ENCODE measurements at regions not wholly inside any gene's neighbourhood (a gene's known extent, or its start where the extent isn't known, plus 50 kb on each side); places are given as distances from the start of the nearest gene placed in this dataset.

DNA sequence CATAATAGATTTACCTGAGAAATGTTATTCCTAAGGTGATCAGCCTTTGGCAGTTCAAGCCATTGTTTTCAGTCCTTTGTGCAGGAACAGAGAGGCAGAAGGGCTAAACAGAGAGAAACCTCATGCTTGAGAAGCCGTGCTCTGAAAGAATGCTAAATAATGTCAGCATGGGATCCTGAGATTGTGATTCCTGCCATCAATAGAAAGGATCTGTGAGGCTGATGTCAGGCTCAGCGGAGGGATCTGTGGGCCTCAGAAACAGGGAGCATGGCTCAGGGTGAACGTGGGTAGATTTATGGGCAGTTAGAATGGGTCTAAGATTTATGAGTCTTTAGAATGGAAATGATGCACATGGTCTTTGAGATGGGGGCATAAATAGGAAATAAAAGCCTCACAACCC lies 439.2 kb upstream of the IGFBP3 start:
- POLR2A ChIA-PET: no interaction called here
- H3K27me3 Mint-ChIP-seq: peaks cover 5% of the 10 kb centered on the region
- ATAC-seq (ENCODE audit: low read depth): no peak
- no peaks in the 10 kb centered on the region for H3K9me3 Mint-ChIP-seq
- H3K4me1 Mint-ChIP-seq: no peaks in the 10 kb centered on the region
- no peaks in the 10 kb centered on the region for H3K36me3 Mint-ChIP-seq
- H3K4me3 Mint-ChIP-seq: no peak overlapping the region
- DNase-seq: no peak
- no peak overlapping the region for H3K27ac Mint-ChIP-seq

DNA sequence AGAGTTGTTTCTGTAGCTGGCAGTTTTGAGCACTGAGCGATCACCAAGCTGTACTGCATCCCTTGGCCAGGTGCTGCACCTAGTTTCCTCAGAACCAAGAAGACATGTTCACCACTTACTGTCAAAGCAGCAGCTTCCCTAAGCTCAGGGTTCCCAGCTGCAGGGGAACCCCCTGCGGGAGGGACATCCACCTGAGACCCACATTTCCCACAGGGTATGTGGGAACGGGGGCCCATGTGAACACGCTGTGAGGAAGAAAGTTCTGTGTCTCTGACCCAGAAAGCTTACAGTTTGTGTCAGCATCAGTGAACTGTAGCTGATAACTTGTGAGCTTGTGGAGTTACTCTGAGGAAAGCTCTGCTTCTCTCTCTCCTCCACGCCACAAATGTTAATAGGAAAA lies 436.8 kb upstream of the IGFBP3 start:
- ATAC-seq (ENCODE audit: low read depth): no peak
- Mint-ChIP-seq H3K36me3 (no peaks in the 10 kb centered on the region), H3K27me3 (peaks cover 5% of the 10 kb centered on the region), H3K4me3 (no peak overlapping the region), H3K27ac (no peak overlapping the region), H3K9me3 (no peaks in the 10 kb centered on the region), H3K4me1 (no peaks in the 10 kb centered on the region)
- POLR2A ChIA-PET: no interaction called here
- DNase-seq: no peak

DNA sequence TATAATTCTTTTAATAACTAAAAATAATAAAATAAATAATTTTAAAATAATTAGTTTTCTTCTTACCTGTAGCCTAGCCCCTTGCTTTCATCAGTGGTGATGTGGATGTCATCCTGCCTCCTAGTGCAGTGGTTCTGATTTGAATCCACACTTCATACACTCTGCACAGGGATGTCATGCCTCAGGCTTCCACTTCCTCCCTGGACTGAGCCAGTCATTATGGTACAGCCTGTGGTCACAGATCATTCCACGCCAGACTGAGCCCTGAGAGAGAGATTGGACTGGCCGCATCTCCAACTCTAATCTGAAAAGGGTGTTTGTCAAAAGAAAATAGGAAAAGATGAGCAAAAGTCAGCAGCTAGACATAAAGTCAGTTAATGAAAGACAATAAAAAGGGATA lies 436.2 kb upstream of the IGFBP3 start:
- DNase-seq: no peak
- POLR2A ChIA-PET: no interaction called here
- no peak overlapping the region for H3K4me3 Mint-ChIP-seq
- no peak overlapping the region for H3K27ac Mint-ChIP-seq
- peaks cover 5% of the 10 kb centered on the region for H3K27me3 Mint-ChIP-seq
- H3K4me1 Mint-ChIP-seq: no peaks in the 10 kb centered on the region
- H3K36me3 Mint-ChIP-seq: no peaks in the 10 kb centered on the region
- ATAC-seq (ENCODE audit: low read depth): no peak
- no peaks in the 10 kb centered on the region for H3K9me3 Mint-ChIP-seq

DNA sequence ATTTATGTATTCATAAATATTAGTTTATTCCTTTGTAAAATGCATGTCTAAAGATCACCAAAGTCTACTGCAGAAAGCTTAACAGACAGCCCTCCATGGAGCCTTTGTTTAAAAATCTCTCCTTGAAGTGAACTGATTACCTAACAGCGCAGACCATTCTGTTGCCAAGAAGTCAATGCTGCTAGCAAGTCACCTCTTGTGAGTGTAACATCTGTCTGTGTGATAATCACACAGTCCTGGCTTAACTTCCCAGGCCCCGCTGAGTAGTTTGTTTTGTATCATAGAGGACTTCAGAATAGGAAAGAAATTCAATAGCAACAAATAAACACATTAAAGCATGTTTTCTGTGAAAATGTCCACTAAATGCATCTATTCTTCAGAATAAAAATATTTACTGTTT lies 435.3 kb upstream of the IGFBP3 start:
- POLR2A ChIA-PET: no interaction called here
- no peaks in the 10 kb centered on the region for H3K36me3 Mint-ChIP-seq
- no peak overlapping the region for H3K4me3 Mint-ChIP-seq
- H3K4me1 Mint-ChIP-seq: no peaks in the 10 kb centered on the region
- no peak for ATAC-seq (ENCODE audit: low read depth)
- H3K27me3 Mint-ChIP-seq: peaks cover 5% of the 10 kb centered on the region
- DNase-seq: no peak
- no peaks in the 10 kb centered on the region for H3K9me3 Mint-ChIP-seq
- H3K27ac Mint-ChIP-seq: no peak overlapping the region

DNA sequence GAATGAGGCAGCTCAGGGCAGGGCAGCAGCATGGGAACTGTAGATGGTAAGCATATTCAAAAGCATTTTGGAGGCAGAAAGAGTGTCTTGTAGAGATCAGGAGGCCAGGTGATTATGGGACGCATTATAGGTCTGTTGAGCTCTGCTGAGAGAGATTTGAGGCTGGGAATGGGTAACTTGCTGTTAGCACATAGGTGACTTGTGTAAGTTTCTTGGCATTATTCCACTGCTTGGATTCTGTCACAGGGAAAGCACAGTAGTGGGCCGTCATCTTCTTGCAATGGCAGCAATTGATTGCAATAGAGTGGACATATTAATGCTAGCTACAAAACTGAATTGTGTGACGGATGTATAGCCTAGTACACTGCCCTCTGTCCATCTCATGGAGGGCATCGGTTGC lies 434.3 kb upstream of the IGFBP3 start:
- no peak for ATAC-seq (ENCODE audit: low read depth)
- H3K9me3 Mint-ChIP-seq: no peaks in the 10 kb centered on the region
- no peak for DNase-seq
- H3K4me1 Mint-ChIP-seq: no peaks in the 10 kb centered on the region
- H3K27ac Mint-ChIP-seq: no peak overlapping the region
- peaks cover 4% of the 10 kb centered on the region for H3K27me3 Mint-ChIP-seq
- no peak overlapping the region for H3K4me3 Mint-ChIP-seq
- no peaks in the 10 kb centered on the region for H3K36me3 Mint-ChIP-seq
- POLR2A ChIA-PET: no interaction called here

DNA sequence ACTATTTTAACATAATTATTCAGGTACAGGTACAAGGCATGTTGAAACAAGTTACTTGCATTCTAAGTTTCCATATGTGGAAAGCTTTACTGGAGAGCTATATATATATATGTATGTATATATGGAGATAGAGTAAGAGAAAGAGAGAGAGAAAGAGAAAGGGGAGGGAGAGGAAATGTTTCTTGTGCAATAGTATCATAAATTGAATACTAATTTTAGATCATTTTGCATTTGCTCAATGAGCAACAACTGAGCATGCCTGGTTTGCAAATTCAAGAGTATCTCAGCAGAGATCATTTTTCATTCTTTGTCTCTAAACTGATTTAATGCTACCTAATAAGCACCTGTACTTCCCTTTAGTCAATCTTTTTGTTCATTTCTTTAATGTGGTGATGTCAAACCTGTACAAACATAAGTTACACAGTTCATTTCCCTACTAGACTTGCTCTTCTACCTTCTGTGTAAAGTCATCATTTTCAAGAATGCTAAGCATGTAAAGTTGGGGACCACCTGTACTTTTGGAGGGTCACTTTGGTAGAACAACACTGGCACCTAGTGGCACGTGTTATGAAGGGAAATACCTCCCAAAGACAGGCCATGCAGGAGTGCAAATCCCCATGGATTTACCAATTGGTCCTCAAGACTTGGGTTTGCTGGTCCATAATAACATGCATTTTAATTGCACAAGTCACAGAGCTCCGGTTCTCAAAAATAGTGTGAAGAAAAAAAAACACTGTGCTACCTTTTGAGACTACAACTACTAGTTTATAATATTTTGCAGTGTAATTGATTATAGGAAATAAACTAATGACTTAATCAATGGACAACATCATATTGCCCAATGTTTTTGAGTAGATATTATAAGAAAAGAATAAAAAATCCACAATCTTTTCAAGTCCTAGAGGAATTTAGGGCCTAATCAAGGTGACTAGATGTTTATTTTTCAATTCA lies 431.2 kb upstream of the IGFBP3 start:
- Mint-ChIP-seq H3K27me3 (peaks cover under 1% of the 10 kb centered on the region), H3K36me3 (no peaks in the 10 kb centered on the region), H3K4me1 (no peaks in the 10 kb centered on the region), H3K9me3 (no peaks in the 10 kb centered on the region), H3K4me3 (no peak overlapping the region), H3K27ac (no peak overlapping the region)
- POLR2A ChIA-PET: no interaction called here
- ATAC-seq (ENCODE audit: low read depth) (no peak), DNase-seq (no peak)

DNA sequence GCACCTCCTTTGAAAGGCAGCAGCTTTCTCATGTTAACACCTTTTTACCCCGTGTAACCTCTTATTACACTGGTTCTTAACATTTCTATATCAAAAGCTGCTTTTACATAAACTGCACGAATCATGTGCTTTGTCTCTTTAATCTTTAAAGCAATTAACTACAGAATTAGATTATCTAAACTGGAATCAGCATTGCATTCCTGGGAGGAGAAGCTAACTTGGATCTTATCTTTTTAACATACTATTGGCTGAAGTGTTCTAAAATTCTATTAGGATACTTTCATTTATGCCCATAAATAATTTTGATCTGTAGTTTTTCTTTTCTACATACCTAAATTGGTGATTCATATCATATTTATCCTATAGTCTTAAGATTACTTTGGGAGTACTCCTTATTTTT lies 428.4 kb upstream of the IGFBP3 start:
- Mint-ChIP-seq H3K27me3 (no peaks in the 10 kb centered on the region), H3K4me3 (no peak overlapping the region), H3K27ac (no peak overlapping the region), H3K9me3 (no peaks in the 10 kb centered on the region), H3K4me1 (no peaks in the 10 kb centered on the region), H3K36me3 (no peaks in the 10 kb centered on the region)
- no peak for DNase-seq
- POLR2A ChIA-PET: no interaction called here
- no peak for ATAC-seq (ENCODE audit: low read depth)

DNA sequence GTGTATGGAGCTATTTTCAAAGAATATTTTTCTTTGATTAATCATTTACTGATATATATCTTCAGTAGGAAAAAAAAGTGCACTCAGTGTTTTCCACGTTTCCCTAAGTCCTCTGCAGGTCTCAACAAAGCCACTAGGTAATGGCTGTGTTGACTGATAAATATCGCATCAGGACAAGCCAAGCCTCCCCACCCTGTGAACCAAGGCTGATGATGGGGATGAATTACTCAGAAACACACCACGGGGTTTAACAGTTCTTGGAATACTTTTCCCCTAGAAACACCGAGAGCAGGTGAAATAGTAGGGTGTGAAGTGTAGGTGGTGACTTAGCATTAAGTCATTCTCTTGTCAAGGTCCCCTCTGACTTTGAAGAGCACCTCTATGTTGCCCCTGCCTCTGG lies 423.5 kb upstream of the IGFBP3 start:
- Mint-ChIP-seq H3K9me3 (peaks cover 2% of the 10 kb centered on the region), H3K4me1 (no peaks in the 10 kb centered on the region), H3K27me3 (no peaks in the 10 kb centered on the region), H3K36me3 (no peaks in the 10 kb centered on the region), H3K4me3 (no peak overlapping the region), H3K27ac (no peak overlapping the region)
- DNase-seq (no peak), ATAC-seq (ENCODE audit: low read depth) (no peak)
- POLR2A ChIA-PET: no interaction called here

DNA sequence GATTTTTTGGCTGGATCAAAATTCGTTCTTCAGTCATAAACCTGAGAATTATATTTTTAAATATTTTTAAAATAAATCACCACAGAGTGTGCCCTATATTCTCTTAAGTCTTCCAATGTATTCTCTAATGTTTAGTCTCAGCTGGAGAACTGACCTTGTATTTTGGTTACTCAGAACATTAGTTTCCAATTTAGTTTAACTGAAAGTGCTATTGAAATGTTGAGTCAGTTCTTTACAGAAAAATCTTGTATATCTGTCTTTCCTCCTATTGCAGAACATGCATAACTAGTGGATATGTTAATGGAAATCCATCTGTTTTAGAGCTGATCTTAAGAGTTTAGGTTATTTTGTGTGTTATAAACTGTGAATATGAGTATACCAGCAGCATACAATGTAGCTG lies 422.7 kb upstream of the IGFBP3 start:
- ATAC-seq (ENCODE audit: low read depth) (no peak), DNase-seq (no peak)
- no peaks in the 10 kb centered on the region for H3K36me3 Mint-ChIP-seq
- no peaks in the 10 kb centered on the region for H3K4me1 Mint-ChIP-seq
- POLR2A ChIA-PET: no interaction called here
- H3K27me3 Mint-ChIP-seq: no peaks in the 10 kb centered on the region
- no peak overlapping the region for H3K27ac Mint-ChIP-seq
- H3K9me3 Mint-ChIP-seq: peaks cover 4% of the 10 kb centered on the region
- no peak overlapping the region for H3K4me3 Mint-ChIP-seq

DNA sequence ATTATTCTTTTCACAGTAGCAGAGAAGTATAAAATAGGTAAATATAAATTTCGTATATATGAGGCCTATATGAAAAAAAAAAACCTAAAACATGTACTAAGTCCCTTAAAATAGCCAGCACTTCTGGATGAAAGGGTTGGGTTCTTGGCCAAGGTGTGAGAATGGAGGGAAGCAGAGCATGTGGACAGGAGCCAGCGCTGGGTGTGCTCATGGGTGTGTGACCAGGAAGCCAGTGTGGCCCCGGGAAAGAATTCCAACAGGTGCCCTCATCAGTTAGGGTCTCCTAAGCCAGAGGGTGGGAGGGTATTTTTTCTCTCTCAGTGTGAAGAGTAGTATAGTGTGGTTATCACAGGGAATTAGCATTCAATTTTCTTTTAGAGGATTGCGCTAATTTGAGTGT lies 401.9 kb upstream of the IGFBP3 start:
- no peak for ATAC-seq (ENCODE audit: low read depth)
- POLR2A ChIA-PET: no interaction called here

DNA sequence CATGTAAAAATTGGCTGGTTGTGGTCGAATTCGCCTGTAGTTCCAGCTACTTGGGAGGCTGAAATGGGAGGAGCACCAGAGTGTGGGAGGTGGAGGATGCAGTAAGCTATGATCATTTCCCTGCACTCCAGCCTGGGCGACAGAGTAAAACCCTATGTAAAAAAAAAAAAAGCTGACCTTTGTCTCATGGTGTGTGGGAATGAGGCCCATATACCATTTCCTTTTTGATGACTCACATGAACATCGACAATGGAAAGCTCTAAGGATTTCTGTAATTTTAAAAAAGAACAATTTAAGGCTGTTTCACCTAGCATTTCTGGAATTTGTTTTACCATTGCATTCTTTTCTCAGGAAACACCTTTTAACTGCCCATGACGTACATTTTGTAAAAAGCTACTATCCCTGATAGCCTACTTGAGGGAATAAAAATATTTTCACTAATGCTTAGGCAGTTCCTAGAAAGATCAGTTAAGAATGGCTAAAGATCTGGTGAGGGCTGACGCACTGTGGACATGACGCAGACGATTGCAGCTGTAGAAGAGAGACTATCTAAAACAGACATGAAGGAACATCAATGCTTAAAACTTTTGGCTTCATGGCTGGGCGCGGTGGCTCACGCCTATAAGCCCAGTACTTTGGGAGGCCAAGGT lies 400.6 kb upstream of the IGFBP3 start:
- H3K36me3 Mint-ChIP-seq: no peaks in the 10 kb centered on the region
- no peaks in the 10 kb centered on the region for H3K4me1 Mint-ChIP-seq
- peaks cover 3% of the 10 kb centered on the region for H3K9me3 Mint-ChIP-seq
- DNase-seq: no peak
- no peak for ATAC-seq (ENCODE audit: low read depth)
- no peak overlapping the region for H3K27ac Mint-ChIP-seq
- H3K4me3 Mint-ChIP-seq: no peak overlapping the region
- no peaks in the 10 kb centered on the region for H3K27me3 Mint-ChIP-seq
- POLR2A ChIA-PET: no interaction called here

More for the DNA sequence above, 401.9 kb upstream of the IGFBP3 start:
- Mint-ChIP-seq H3K4me1 (no peaks in the 10 kb centered on the region), H3K4me3 (no peak overlapping the region), H3K27me3 (no peaks in the 10 kb centered on the region), H3K27ac (no peak overlapping the region), H3K9me3 (peaks cover 3% of the 10 kb centered on the region), H3K36me3 (no peaks in the 10 kb centered on the region)
- DNase-seq: no peak

DNA sequence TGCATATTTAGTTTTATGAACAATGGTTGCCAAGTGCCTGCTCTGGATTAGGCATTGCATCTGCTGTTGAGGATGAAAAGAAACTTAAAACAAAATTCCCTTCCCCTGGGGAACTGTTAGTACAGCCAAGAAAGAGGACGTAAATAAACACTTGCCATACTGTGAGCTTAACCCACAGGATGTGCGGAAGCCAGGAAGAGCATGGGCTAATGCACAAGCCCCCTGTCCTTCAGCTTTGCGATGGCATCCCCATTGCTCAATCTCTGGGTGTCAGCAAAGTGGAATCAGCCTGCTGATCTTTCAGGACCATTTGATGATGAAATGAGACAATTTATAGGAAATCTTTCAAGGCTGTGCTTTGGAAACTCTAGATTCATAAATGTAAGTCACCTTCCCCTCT lies 399.9 kb upstream of the IGFBP3 start:
- H3K27me3 Mint-ChIP-seq: no peaks in the 10 kb centered on the region
- H3K4me1 Mint-ChIP-seq: no peaks in the 10 kb centered on the region
- H3K9me3 Mint-ChIP-seq: peaks cover 3% of the 10 kb centered on the region
- no peak overlapping the region for H3K4me3 Mint-ChIP-seq
- ATAC-seq (ENCODE audit: low read depth) (no peak), DNase-seq (no peak)
- POLR2A ChIA-PET: no interaction called here
- no peak overlapping the region for H3K27ac Mint-ChIP-seq
- H3K36me3 Mint-ChIP-seq: no peaks in the 10 kb centered on the region

DNA sequence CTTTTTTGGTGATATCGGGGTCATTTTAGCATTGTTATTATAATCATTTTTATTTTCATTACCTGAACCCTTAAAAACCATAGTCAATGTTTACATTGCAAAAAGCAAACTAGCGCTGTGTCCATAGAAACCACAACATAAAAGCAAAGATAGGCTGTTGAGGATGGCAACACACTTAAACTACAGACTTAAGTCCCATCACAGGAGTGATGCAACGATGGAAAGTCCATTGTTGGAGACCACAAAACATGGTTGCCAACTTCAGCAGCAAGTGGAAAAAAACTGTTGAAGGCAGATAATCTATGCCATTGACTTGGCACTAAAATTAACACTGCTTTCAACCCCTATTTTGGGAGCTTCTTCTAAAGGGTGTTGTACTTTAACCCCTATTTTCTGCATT lies 398.8 kb upstream of the IGFBP3 start:
- POLR2A ChIA-PET: no interaction called here
- no peak overlapping the region for H3K4me3 Mint-ChIP-seq
- H3K27ac Mint-ChIP-seq: no peak overlapping the region
- H3K27me3 Mint-ChIP-seq: no peaks in the 10 kb centered on the region
- DNase-seq (no peak), ATAC-seq (ENCODE audit: low read depth) (no peak)
- H3K36me3 Mint-ChIP-seq: no peaks in the 10 kb centered on the region
- H3K4me1 Mint-ChIP-seq: no peaks in the 10 kb centered on the region
- no peaks in the 10 kb centered on the region for H3K9me3 Mint-ChIP-seq

DNA sequence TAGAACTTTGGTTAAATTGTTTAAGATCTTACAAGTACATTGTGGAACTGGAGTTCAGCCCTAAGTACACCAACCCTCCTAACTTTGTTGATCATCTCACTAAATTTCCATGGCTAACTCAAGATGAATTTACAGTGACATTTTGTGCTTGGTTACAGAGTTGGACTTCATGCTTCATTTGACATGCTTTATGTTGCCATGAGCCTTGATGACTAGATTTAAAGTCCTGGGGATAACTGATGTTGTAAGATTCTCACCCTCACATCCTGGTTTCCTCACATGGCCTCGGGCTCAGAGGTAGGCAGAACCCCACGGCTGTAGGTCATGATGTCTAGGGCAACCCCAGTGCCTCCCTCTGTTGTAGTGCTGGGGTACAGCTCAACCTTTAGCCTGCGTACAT lies 397.2 kb upstream of the IGFBP3 start:
- Mint-ChIP-seq H3K27me3 (no peaks in the 10 kb centered on the region), H3K27ac (no peak overlapping the region), H3K4me3 (no peak overlapping the region), H3K9me3 (no peaks in the 10 kb centered on the region), H3K36me3 (no peaks in the 10 kb centered on the region), H3K4me1 (no peaks in the 10 kb centered on the region)
- no peak for ATAC-seq (ENCODE audit: low read depth)
- POLR2A ChIA-PET: no interaction called here
- no peak for DNase-seq
